ENCODE measurements at regions not wholly inside any gene's neighbourhood (a gene's known extent, or its start where the extent isn't known, plus 50 kb on each side); places are given as distances from the start of the nearest gene placed in this dataset.
A peak's percentile ranks its signal among the peaks of the same experiment; 100 is the strongest.

- Mint-ChIP-seq H3K36me3 (ENCODE audit: insufficient read depth) (no peaks in the 10 kb centered on the region), H3K4me1 (ENCODE audit: low read depth) (peaks cover 5% of the 10 kb centered on the region), H3K4me3 (ENCODE audit: low read depth) (no peak overlapping the region), H3K27ac (no peak overlapping the region), H3K27me3 (no peaks in the 10 kb centered on the region), H3K9me3 (ENCODE audit: low read depth) (no peaks in the 10 kb centered on the region)
- TF ChIP-seq CTCF (IDR thresholded peaks at IDR 0.05; ENCODE audit: unreplicated experiment): no peak
- no peak for DNase-seq (ENCODE audit: low spot score, unreplicated experiment)
Observed at GRCh38 chr5:57844410-57844809, 361.8 kb upstream of the ACTBL2 start.

GRCh38 chr5:57843059-57843367, 360.4 kb upstream of the ACTBL2 start:
- H3K4me1 Mint-ChIP-seq (ENCODE audit: low read depth): peaks cover 17% of the 10 kb centered on the region
- no peaks in the 10 kb centered on the region for H3K36me3 Mint-ChIP-seq (ENCODE audit: insufficient read depth)
- no peaks in the 10 kb centered on the region for H3K9me3 Mint-ChIP-seq (ENCODE audit: low read depth)
- H3K27me3 Mint-ChIP-seq: no peaks in the 10 kb centered on the region
- no peak for TF ChIP-seq CTCF (IDR thresholded peaks at IDR 0.05; ENCODE audit: unreplicated experiment)
- no peak for DNase-seq (ENCODE audit: low spot score, unreplicated experiment)
- no peak overlapping the region for H3K4me3 Mint-ChIP-seq (ENCODE audit: low read depth)
- H3K27ac Mint-ChIP-seq: no peak overlapping the region

GRCh38 chr5:57842364-57843058, 359.9 kb upstream of the ACTBL2 start:
- no peak overlapping the region for H3K27ac Mint-ChIP-seq
- no peaks in the 10 kb centered on the region for H3K27me3 Mint-ChIP-seq
- no peak for DNase-seq (ENCODE audit: low spot score, unreplicated experiment)
- no peak for TF ChIP-seq CTCF (IDR thresholded peaks at IDR 0.05; ENCODE audit: unreplicated experiment)
- no peaks in the 10 kb centered on the region for H3K9me3 Mint-ChIP-seq (ENCODE audit: low read depth)
- H3K36me3 Mint-ChIP-seq (ENCODE audit: insufficient read depth): no peaks in the 10 kb centered on the region
- H3K4me1 Mint-ChIP-seq (ENCODE audit: low read depth): peaks cover 18% of the 10 kb centered on the region
- no peak overlapping the region for H3K4me3 Mint-ChIP-seq (ENCODE audit: low read depth)

- Mint-ChIP-seq H3K4me3 (ENCODE audit: low read depth) (no peak overlapping the region), H3K4me1 (ENCODE audit: low read depth) (peaks cover 18% of the 10 kb centered on the region)
Observed at GRCh38 chr5:57841676-57842363, 359.2 kb upstream of the ACTBL2 start.

More at GRCh38 chr5:57841676-57842363, 359.2 kb upstream of the ACTBL2 start:
- Mint-ChIP-seq H3K36me3 (ENCODE audit: insufficient read depth) (no peaks in the 10 kb centered on the region), H3K27me3 (no peaks in the 10 kb centered on the region), H3K27ac (peak overlapping the region; percentile 34), H3K9me3 (ENCODE audit: low read depth) (no peaks in the 10 kb centered on the region)
- DNase-seq (ENCODE audit: low spot score, unreplicated experiment): no peak
- TF ChIP-seq CTCF (IDR thresholded peaks at IDR 0.05; ENCODE audit: unreplicated experiment): no peak
